ENCODE measurements at regions not wholly inside any gene's neighbourhood (a gene's known extent, or its start where the extent isn't known, plus 50 kb on each side); places are given as distances from the start of the nearest gene placed in this dataset.
"Not testable (repeated sequence)": the region's sequence is repeated elsewhere in the genome, so short reads cannot be mapped to it uniquely, and the experiment has no call there.

GRCh38 chr11:45739866-45740265, 65.1 kb upstream of the SLC35C1 start:
- Mint-ChIP-seq H3K27ac (ENCODE audit: unreplicated experiment) (no peak overlapping the region), H3K4me1 (ENCODE audit: low read depth) (peaks cover 33% of the 10 kb centered on the region), H3K4me3 (ENCODE audit: unreplicated experiment) (no peak overlapping the region), H3K9me3 (ENCODE audit: low read depth) (peaks cover 6% of the 10 kb centered on the region), H3K36me3 (ENCODE audit: low read depth) (peaks cover 5% of the 10 kb centered on the region), H3K27me3 (ENCODE audit: low read depth) (peaks cover 35% of the 10 kb centered on the region)
- TF ChIP-seq CTCF (IDR thresholded peaks at IDR 0.05) = no peak
- no peak for DNase-seq (ENCODE audit: low spot score)

- not testable (repeated sequence) for H3K36me3 Mint-ChIP-seq (ENCODE audit: low read depth); H3K9me3 Mint-ChIP-seq (ENCODE audit: low read depth); H3K4me3 Mint-ChIP-seq (ENCODE audit: unreplicated experiment); H3K27ac Mint-ChIP-seq (ENCODE audit: unreplicated experiment); DNase-seq (ENCODE audit: low spot score)
- H3K27me3 Mint-ChIP-seq (ENCODE audit: low read depth) = peaks cover 37% of the 10 kb centered on the region
- H3K4me1 Mint-ChIP-seq (ENCODE audit: low read depth) = peaks cover 25% of the 10 kb centered on the region
Measured at GRCh38 chr11:45739071-45739470, 65.9 kb upstream of the SLC35C1 start.

- not testable (repeated sequence) for H3K4me3 Mint-ChIP-seq (ENCODE audit: unreplicated experiment); DNase-seq (ENCODE audit: low spot score); H3K36me3 Mint-ChIP-seq (ENCODE audit: low read depth); H3K27ac Mint-ChIP-seq (ENCODE audit: unreplicated experiment); H3K9me3 Mint-ChIP-seq (ENCODE audit: low read depth)
- Mint-ChIP-seq H3K27me3 (ENCODE audit: low read depth) (peaks cover 40% of the 10 kb centered on the region), H3K4me1 (ENCODE audit: low read depth) (peaks cover 19% of the 10 kb centered on the region)
Measured at GRCh38 chr11:45738194-45738593, 66.8 kb upstream of the SLC35C1 start.

GRCh38 chr11:45737056-45737455, 67.9 kb upstream of the SLC35C1 start:
- H3K27ac Mint-ChIP-seq (ENCODE audit: unreplicated experiment) = no peak overlapping the region

GRCh38 chr11:45736424-45736823, 68.5 kb upstream of the SLC35C1 start:
- peaks cover 6% of the 10 kb centered on the region for H3K9me3 Mint-ChIP-seq (ENCODE audit: low read depth)
- H3K27me3 Mint-ChIP-seq (ENCODE audit: low read depth) = peaks cover 30% of the 10 kb centered on the region
- no peak overlapping the region for H3K4me3 Mint-ChIP-seq (ENCODE audit: unreplicated experiment)
- H3K36me3 Mint-ChIP-seq (ENCODE audit: low read depth) = peaks cover 5% of the 10 kb centered on the region
- no peak for DNase-seq (ENCODE audit: low spot score)
- peaks cover 18% of the 10 kb centered on the region for H3K4me1 Mint-ChIP-seq (ENCODE audit: low read depth)
- H3K27ac Mint-ChIP-seq (ENCODE audit: unreplicated experiment) = no peak overlapping the region
- no peak for TF ChIP-seq CTCF (IDR thresholded peaks at IDR 0.05)

More at GRCh38 chr11:45737056-45737455, 67.9 kb upstream of the SLC35C1 start:
- H3K36me3 Mint-ChIP-seq (ENCODE audit: low read depth) = peaks cover 5% of the 10 kb centered on the region
- peaks cover 19% of the 10 kb centered on the region for H3K4me1 Mint-ChIP-seq (ENCODE audit: low read depth)
- DNase-seq (ENCODE audit: low spot score) = no peak
- peaks cover 6% of the 10 kb centered on the region for H3K9me3 Mint-ChIP-seq (ENCODE audit: low read depth)
- TF ChIP-seq CTCF (IDR thresholded peaks at IDR 0.05) = no peak
- H3K4me3 Mint-ChIP-seq (ENCODE audit: unreplicated experiment) = no peak overlapping the region
- peaks cover 33% of the 10 kb centered on the region for H3K27me3 Mint-ChIP-seq (ENCODE audit: low read depth)

- no peak overlapping the region for H3K27ac Mint-ChIP-seq (ENCODE audit: unreplicated experiment)
- H3K4me1 Mint-ChIP-seq (ENCODE audit: low read depth) = peaks cover 6% of the 10 kb centered on the region
- H3K4me3 Mint-ChIP-seq (ENCODE audit: unreplicated experiment) = no peak overlapping the region
- DNase-seq (ENCODE audit: low spot score) = no peak
- TF ChIP-seq CTCF (IDR thresholded peaks at IDR 0.05) = no peak
- H3K36me3 Mint-ChIP-seq (ENCODE audit: low read depth) = peaks cover 3% of the 10 kb centered on the region
- H3K27me3 Mint-ChIP-seq (ENCODE audit: low read depth) = peaks cover 33% of the 10 kb centered on the region
- H3K9me3 Mint-ChIP-seq (ENCODE audit: low read depth) = peaks cover 6% of the 10 kb centered on the region
Measured at GRCh38 chr11:45733176-45733575, 67.8 kb upstream of the CHST1 start.
